A549 (cell line): ENCODE measurements at regions not wholly inside any gene's neighbourhood (a gene's known extent, or its start where the extent isn't known, plus 50 kb on each side); places are given as distances from the start of the nearest gene placed in this dataset.
"Not testable (repeated sequence)": the region's sequence is repeated elsewhere in the genome, so short reads cannot be mapped to it uniquely, and the experiment has no call there.

Experiments used
- CBX8 ChIP-seq: fragments of 200-600 bp; sonication (generic); IDR thresholded peaks from 2 replicates; pipeline ENCODE4 v1.6.1; 2016
- CHD2 ChIP-seq: fragments of 150-350 bp; IDR thresholded peaks from 2 replicates; pipeline ENCODE4 v1.6.1; 2014; ENCODE audit warnings: low read length; ENCODE audit not compliant: partially characterized antibody
- EP300 ChIP-seq, 2 experiments: fragments of >200 bp; sonication (Bioruptor Twin); formaldehyde crosslinking; IDR thresholded peaks; 2 replicates in 1 of 2; 3 replicates in 1 of 2; pipeline ENCODE4 v1.6.1; 2016 to 2017
- KDM1A ChIP-seq: fragments of 200-600 bp; sonication (generic); IDR thresholded peaks from 2 replicates; pipeline ENCODE4 v1.6.1; 2016; ENCODE audit warnings: low read depth, mild to moderate bottlenecking
- POLR2A ChIP-seq: IDR thresholded peaks from 2 replicates; pipeline ENCODE4 v1.6.1; 2012; ENCODE audit warnings: mild to moderate bottlenecking, low read length
- POLR2AphosphoS2 ChIP-seq: conservative IDR thresholded peaks from 2 replicates; pipeline ENCODE4 v1.6.1; 2012; ENCODE audit warnings: low read length, improper control_type of control experiment, inconsistent platforms
- RAD21 ChIP-seq, 2 experiments: fragments of >200 bp in 1 of 2; sonication (Bioruptor Twin) in 1 of 2; formaldehyde crosslinking in 1 of 2; IDR thresholded peaks in 1 of 2; conservative IDR thresholded peaks in 1 of 2; 2 replicates in 1 of 2; 3 replicates in 1 of 2; pipeline ENCODE4 v1.6.1; 2012 to 2018; ENCODE audit warnings: inconsistent platforms in 1 of 2
- RCOR1 ChIP-seq: fragments of 150-350 bp; IDR thresholded peaks from 2 replicates; pipeline ENCODE4 v1.6.1; 2014; ENCODE audit warnings: antibody characterized with exemption, low read length, low read depth
- SMC3 ChIP-seq: fragments of >200 bp; sonication (Bioruptor Twin); formaldehyde crosslinking; IDR thresholded peaks from 3 replicates; pipeline ENCODE4 v1.6.1; 2018; ENCODE audit warnings: inconsistent platforms
- TF ChIP-seq, protein P1 (sequence below): IDR thresholded peaks from 2 replicates; pipeline ENCODE4 v1.6.1; 2012
- TF ChIP-seq, protein P2 (sequence below): fragments of >200 bp; sonication (Bioruptor Twin); formaldehyde crosslinking; IDR thresholded peaks from 3 replicates; pipeline ENCODE4 v1.5.1; 2016
- TF ChIP-seq, protein P3 (sequence below): fragments of 200-600 bp; sonication (generic); IDR thresholded peaks from 2 replicates; pipeline ENCODE4 v1.6.1; 2016; ENCODE audit warnings: antibody characterized with exemption, mild to moderate bottlenecking, moderate library complexity
- TF ChIP-seq, protein P4 (sequence below): fragments of 150-350 bp; IDR thresholded peaks from 2 replicates; pipeline ENCODE4 v1.6.1; 2014; ENCODE audit warnings: low read depth, mild to moderate bottlenecking, low read length

DNA sequence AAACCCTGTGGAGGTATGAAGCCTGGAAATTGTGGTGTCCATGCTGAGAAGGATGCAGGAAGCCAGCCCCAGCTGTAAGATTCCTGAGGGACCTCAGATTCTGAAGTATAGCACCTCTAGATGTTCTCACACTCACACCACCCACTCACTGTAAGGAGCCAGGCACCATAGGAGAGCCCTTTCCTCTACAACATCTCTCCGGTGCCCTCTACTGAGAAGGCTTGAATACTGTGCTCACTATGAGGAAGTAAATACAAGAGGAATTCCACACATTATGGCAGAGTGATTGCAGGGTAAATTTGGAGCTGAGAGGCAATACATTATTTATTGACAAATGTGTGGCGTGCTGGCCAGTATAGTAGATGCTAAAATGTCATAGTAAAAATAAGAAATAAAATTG is 2414.0 kb upstream of the PCDH20 start:
- TF ChIP-seq, protein P1, sequence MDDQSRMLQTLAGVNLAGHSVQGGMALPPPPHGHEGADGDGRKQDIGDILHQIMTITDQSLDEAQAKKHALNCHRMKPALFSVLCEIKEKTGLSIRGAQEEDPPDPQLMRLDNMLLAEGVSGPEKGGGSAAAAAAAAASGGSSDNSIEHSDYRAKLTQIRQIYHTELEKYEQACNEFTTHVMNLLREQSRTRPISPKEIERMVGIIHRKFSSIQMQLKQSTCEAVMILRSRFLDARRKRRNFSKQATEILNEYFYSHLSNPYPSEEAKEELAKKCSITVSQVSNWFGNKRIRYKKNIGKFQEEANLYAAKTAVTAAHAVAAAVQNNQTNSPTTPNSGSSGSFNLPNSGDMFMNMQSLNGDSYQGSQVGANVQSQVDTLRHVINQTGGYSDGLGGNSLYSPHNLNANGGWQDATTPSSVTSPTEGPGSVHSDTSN, result not testable (repeated sequence)
- TF ChIP-seq, protein P2, sequence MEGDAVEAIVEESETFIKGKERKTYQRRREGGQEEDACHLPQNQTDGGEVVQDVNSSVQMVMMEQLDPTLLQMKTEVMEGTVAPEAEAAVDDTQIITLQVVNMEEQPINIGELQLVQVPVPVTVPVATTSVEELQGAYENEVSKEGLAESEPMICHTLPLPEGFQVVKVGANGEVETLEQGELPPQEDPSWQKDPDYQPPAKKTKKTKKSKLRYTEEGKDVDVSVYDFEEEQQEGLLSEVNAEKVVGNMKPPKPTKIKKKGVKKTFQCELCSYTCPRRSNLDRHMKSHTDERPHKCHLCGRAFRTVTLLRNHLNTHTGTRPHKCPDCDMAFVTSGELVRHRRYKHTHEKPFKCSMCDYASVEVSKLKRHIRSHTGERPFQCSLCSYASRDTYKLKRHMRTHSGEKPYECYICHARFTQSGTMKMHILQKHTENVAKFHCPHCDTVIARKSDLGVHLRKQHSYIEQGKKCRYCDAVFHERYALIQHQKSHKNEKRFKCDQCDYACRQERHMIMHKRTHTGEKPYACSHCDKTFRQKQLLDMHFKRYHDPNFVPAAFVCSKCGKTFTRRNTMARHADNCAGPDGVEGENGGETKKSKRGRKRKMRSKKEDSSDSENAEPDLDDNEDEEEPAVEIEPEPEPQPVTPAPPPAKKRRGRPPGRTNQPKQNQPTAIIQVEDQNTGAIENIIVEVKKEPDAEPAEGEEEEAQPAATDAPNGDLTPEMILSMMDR, result not testable (repeated sequence)
- TF ChIP-seq EP300 (IDR thresholded peaks at IDR 0.05); SMC3; RCOR1; POLR2A; RAD21 (conservative IDR thresholded peaks at IDR 0.05 in 1 of 2, IDR thresholded peaks at IDR 0.05 in 1 of 2); CBX8; KDM1A; POLR2AphosphoS2; CHD2: not testable (repeated sequence)
- TF ChIP-seq, protein P3, sequence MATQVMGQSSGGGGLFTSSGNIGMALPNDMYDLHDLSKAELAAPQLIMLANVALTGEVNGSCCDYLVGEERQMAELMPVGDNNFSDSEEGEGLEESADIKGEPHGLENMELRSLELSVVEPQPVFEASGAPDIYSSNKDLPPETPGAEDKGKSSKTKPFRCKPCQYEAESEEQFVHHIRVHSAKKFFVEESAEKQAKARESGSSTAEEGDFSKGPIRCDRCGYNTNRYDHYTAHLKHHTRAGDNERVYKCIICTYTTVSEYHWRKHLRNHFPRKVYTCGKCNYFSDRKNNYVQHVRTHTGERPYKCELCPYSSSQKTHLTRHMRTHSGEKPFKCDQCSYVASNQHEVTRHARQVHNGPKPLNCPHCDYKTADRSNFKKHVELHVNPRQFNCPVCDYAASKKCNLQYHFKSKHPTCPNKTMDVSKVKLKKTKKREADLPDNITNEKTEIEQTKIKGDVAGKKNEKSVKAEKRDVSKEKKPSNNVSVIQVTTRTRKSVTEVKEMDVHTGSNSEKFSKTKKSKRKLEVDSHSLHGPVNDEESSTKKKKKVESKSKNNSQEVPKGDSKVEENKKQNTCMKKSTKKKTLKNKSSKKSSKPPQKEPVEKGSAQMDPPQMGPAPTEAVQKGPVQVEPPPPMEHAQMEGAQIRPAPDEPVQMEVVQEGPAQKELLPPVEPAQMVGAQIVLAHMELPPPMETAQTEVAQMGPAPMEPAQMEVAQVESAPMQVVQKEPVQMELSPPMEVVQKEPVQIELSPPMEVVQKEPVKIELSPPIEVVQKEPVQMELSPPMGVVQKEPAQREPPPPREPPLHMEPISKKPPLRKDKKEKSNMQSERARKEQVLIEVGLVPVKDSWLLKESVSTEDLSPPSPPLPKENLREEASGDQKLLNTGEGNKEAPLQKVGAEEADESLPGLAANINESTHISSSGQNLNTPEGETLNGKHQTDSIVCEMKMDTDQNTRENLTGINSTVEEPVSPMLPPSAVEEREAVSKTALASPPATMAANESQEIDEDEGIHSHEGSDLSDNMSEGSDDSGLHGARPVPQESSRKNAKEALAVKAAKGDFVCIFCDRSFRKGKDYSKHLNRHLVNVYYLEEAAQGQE, result not testable (repeated sequence)
- TF ChIP-seq, protein P4, sequence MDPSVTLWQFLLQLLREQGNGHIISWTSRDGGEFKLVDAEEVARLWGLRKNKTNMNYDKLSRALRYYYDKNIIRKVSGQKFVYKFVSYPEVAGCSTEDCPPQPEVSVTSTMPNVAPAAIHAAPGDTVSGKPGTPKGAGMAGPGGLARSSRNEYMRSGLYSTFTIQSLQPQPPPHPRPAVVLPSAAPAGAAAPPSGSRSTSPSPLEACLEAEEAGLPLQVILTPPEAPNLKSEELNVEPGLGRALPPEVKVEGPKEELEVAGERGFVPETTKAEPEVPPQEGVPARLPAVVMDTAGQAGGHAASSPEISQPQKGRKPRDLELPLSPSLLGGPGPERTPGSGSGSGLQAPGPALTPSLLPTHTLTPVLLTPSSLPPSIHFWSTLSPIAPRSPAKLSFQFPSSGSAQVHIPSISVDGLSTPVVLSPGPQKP, result not testable (repeated sequence)
